Upper lobe of right lung (tissue), 1 donor: ENCODE measurements at regions not wholly inside any gene's neighbourhood (a gene's known extent, or its start where the extent isn't known, plus 50 kb on each side); places are given as distances from the start of the nearest gene placed in this dataset.

Experiments
- ATAC-seq: fragments of 200-7000 bp; cut with Tn5 transposase; one replicate; pipeline ENCODE4 v1.9.1; 2020; ENCODE audit warnings: mild to moderate bottlenecking, moderate library complexity
- DNase-seq: peaks from one replicate; pipeline ENCODE4 v3.0.0-alpha.2; 2020
- H3K27ac ChIP-seq: fragments of 200-600 bp; one replicate; pipeline ENCODE4 v1.8.0; 2022
- H3K27me3 ChIP-seq: fragments of 200-600 bp; one replicate; pipeline ENCODE4 v1.8.0; 2022; ENCODE audit warnings: mild to moderate bottlenecking
- H3K36me3 ChIP-seq: fragments of 200-600 bp; one replicate; pipeline ENCODE4 v1.8.0; 2022
- H3K4me1 ChIP-seq: fragments of 200-600 bp; one replicate; pipeline ENCODE4 v1.8.0; 2022
- H3K4me3 ChIP-seq: fragments of 200-600 bp; one replicate; pipeline ENCODE4 v1.8.0; 2022; ENCODE audit warnings: mild to moderate bottlenecking
- H3K9me3 ChIP-seq: fragments of 200-600 bp; one replicate; pipeline ENCODE4 v1.8.0; 2022
- intact Hi-C: fragments of 100-400 bp; cut with DNase I; formaldehyde crosslinking; loops from one replicate; pipeline ENCODE4 v1.11.0; 2022
- TF ChIP-seq, protein P1 (sequence below): fragments of 200-600 bp; IDR thresholded peaks from one replicate; pipeline ENCODE4 v1.8.0; 2022; ENCODE audit warnings: antibody characterized with exemption
- donor health status: DM: no; HTN: yes; CAD: no; lungs with severe emphysema.

DNA sequence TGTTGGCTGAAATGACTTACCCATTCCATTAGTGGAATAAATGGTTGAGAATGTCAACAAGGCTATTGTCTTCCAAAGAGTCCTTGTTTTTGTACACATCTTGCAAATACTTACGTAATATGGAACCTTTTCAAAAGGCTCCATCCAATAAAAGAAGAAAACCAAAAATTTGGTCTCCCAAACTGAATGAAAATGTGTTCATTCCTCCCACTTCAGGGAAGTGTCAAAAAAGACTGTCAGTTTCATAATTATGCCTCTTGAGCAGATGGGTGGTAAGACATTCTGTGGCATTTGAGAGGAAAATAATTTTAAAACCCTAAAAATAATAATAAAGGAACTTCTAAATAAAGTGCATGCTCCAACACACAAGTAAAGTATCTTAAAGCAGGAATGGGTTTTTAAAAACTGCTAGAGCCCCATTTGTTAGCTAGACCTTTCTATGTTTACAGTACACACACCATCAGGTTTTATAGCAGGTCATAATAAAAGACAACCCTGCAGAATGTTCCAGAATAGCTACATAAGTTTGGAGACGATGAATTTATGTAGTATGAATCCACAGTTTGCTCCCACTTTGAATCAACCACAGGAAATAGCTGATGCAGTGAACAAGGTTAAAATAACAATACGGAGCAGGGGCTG lies 843.7 kb downstream of the LRRTM4 start:
- Histone ChIP-seq H3K27ac (no peak overlapping the region), H3K4me3 (no peak overlapping the region), H3K4me1 (no peaks in the 10 kb centered on the region), H3K9me3 (no peaks in the 10 kb centered on the region), H3K36me3 (no peaks in the 10 kb centered on the region), H3K27me3 (no peaks in the 10 kb centered on the region)
- ATAC-seq = no peak
- TF ChIP-seq, protein P1, sequence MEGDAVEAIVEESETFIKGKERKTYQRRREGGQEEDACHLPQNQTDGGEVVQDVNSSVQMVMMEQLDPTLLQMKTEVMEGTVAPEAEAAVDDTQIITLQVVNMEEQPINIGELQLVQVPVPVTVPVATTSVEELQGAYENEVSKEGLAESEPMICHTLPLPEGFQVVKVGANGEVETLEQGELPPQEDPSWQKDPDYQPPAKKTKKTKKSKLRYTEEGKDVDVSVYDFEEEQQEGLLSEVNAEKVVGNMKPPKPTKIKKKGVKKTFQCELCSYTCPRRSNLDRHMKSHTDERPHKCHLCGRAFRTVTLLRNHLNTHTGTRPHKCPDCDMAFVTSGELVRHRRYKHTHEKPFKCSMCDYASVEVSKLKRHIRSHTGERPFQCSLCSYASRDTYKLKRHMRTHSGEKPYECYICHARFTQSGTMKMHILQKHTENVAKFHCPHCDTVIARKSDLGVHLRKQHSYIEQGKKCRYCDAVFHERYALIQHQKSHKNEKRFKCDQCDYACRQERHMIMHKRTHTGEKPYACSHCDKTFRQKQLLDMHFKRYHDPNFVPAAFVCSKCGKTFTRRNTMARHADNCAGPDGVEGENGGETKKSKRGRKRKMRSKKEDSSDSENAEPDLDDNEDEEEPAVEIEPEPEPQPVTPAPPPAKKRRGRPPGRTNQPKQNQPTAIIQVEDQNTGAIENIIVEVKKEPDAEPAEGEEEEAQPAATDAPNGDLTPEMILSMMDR = no peak
- intact Hi-C loops = no loop called here
- DNase-seq = no peak

DNA sequence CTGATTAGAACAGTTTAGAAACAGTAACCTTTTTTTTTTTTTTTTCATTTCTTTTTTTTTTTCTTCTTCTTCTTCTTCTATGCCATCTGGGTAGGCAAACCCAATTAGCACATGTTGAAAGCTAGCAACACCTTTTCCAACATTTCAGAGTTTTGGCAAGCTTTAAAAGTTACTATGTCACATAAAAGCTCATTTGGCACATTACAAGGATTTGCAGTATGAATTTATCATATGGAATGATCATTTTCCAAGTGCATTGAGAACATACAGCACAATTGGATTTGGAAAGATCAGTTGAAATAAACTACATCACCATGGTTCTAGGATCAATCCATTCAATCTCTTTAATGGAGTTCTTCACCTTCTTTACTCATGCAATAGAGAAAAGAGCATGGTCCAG lies 847.0 kb downstream of the LRRTM4 start:
- Histone ChIP-seq H3K36me3 (no peaks in the 10 kb centered on the region), H3K4me1 (no peaks in the 10 kb centered on the region), H3K4me3 (no peak overlapping the region), H3K9me3 (no peaks in the 10 kb centered on the region), H3K27ac (no peak overlapping the region), H3K27me3 (no peaks in the 10 kb centered on the region)
- TF ChIP-seq, protein P1 = no peak
- ATAC-seq = no peak
- intact Hi-C loops = no loop called here
- DNase-seq = no peak

DNA sequence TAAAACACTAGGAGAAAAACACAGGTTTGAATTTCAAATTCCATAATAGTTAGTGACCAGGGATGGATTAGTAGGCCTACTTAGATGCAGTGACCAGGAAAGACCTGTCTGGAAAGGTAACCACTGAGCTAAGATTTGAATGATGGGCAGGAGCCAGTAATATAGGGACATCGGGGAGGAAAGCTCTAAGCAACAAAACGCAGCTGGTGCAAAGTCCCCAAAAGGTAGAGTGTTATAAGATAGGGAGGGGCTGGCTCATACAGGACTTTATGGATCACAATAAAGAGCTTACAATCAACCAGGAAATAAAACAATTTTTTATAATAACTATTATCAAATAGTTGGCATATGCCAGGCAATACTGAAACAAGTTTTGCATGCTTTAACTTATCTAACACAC lies 849.4 kb downstream of the LRRTM4 start:
- H3K36me3 ChIP-seq = no peaks in the 10 kb centered on the region
- TF ChIP-seq, protein P1 = no peak
- no peak overlapping the region for H3K4me3 ChIP-seq
- H3K27me3 ChIP-seq = no peaks in the 10 kb centered on the region
- H3K9me3 ChIP-seq = no peaks in the 10 kb centered on the region
- no peak overlapping the region for H3K27ac ChIP-seq
- DNase-seq (no peak), ATAC-seq (no peak)
- intact Hi-C loops = no loop called here
- H3K4me1 ChIP-seq = no peaks in the 10 kb centered on the region

DNA sequence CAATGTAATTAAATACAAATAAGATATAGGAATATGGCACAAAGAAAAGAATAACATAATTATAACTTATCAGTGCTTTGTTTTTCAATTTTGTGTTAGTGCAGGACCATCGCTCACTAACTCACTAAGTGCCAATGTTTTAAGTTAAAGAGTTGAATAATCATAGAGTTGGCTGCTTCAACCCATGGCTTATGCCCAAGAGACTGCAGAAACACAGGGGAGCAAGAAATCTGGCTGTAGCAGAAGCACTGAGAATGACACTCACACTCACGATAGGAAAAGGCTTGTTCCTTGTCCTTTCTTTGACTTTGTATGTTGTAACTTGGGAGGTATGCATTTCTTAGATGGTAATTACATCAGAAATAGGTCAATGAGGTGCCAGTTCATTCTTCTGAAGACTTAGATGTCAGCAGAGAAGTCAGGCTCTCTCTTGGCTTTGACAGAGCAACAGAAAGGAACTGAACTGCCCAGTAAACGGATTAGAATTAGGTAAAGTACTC lies 852.2 kb downstream of the LRRTM4 start:
- ATAC-seq (no peak), DNase-seq (no peak)
- Histone ChIP-seq H3K4me3 (no peak overlapping the region), H3K36me3 (no peaks in the 10 kb centered on the region), H3K27me3 (no peaks in the 10 kb centered on the region), H3K27ac (no peak overlapping the region), H3K4me1 (no peaks in the 10 kb centered on the region), H3K9me3 (no peaks in the 10 kb centered on the region)
- intact Hi-C loops = no loop called here
- TF ChIP-seq, protein P1 = no peak

DNA sequence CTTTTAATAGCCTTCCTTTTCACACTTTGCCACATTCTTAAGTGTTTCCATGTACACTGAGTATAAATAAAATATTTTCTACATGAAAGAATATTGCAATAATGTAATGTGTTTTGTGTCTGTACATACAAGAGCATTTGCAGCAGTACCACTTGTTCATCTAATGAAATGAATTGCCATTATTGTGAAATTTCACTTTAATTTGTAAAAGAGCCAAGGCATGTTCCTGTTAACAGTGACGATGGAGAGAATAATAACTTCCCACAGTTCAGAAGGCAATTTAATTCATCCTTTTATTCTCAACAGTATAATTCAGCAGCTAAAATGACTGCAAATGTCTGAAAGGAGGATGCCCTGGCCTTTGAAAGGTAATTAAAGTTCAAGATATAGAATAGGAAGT lies 853.9 kb downstream of the LRRTM4 start:
- ATAC-seq = no peak
- Histone ChIP-seq H3K4me1 (no peaks in the 10 kb centered on the region), H3K4me3 (no peak overlapping the region), H3K36me3 (no peaks in the 10 kb centered on the region), H3K27ac (no peak overlapping the region), H3K9me3 (no peaks in the 10 kb centered on the region), H3K27me3 (no peaks in the 10 kb centered on the region)
- no peak for DNase-seq
- intact Hi-C loops = no loop called here
- TF ChIP-seq, protein P1 = no peak

DNA sequence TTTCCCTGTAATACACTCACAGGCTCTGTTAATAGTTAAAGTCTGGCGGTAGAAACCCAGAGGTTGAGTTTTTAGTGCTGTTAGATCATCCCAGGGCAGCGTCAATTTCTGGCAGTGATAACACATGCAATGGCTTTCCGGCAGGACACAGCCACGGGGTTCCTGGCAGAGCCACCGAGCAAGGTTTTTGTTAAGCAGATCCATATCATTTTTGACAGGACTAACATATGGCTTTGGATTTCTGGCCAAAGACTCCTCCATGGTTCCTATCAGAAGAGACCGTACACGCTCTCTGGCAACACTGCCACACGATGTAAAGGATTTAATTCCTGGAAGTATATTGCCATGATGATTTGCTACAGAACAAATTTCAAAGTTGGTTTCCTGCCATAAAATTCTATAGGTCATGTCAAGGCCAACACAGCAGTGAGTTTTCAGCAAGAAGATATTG lies 854.3 kb downstream of the LRRTM4 start:
- Histone ChIP-seq H3K27ac (no peak overlapping the region), H3K4me1 (no peaks in the 10 kb centered on the region), H3K36me3 (no peaks in the 10 kb centered on the region), H3K4me3 (no peak overlapping the region), H3K27me3 (no peaks in the 10 kb centered on the region), H3K9me3 (no peaks in the 10 kb centered on the region)
- TF ChIP-seq, protein P1 = no peak
- no peak for DNase-seq
- intact Hi-C loops = no loop called here
- ATAC-seq = no peak
